H1 (cell line): ENCODE measurements at regions not wholly inside any gene's neighbourhood (a gene's known extent, or its start where the extent isn't known, plus 50 kb on each side); places are given as distances from the start of the nearest gene placed in this dataset.

Source experiments
- CTCF ChIA-PET: fragments of 300-600 bp; sonication (Branson Sonifier 250); formaldehyde crosslinking; loops from one replicate; lab custom pipeline; 2021; ENCODE audit not compliant: partially characterized antibody; lab: Charles Lee
- POLR2A ChIA-PET: fragments of 300-600 bp; sonication (Branson Sonifier 250); formaldehyde crosslinking; loops from one replicate; lab custom pipeline; 2021; ENCODE audit warnings: inconsistent platforms; ENCODE audit not compliant: partially characterized antibody; lab: Charles Lee
- DNase-seq, 2 experiments: peaks; one replicate each; pipeline versions ENCODE4 v3.0.0 to v3.0.0-alpha.2; 2010 to 2022; ENCODE audit warnings: low spot score in 2 of 2, low read depth in 1 of 2, mixed read lengths in 1 of 2
- FAIRE-seq: peaks from 2 replicates; lab custom pipeline; 2011; peaks lifted over from hg19 to GRCh38; lab: Jason Lieb, UNC
- H2AFZ ChIP-seq: 2 replicates; pipeline ENCODE4 v1.8.1; 2012; ENCODE audit warnings: low read length, inconsistent platforms
- H2AK5ac ChIP-seq: 2 replicates; pipeline ENCODE4 v1.6.1; 2013; ENCODE audit warnings: low read depth, low read length
- H2BK120ac ChIP-seq: replicated peaks from 2 replicates; pipeline ENCODE3; 2013; ENCODE audit warnings: low read depth, low read length, inconsistent platforms
- H2BK12ac ChIP-seq: 2 replicates; pipeline ENCODE4 v1.6.1; 2013; ENCODE audit warnings: low read depth, low read length
- H2BK15ac ChIP-seq: 2 replicates; pipeline ENCODE4 v1.6.1; 2013; ENCODE audit warnings: low read length
- H2BK20ac ChIP-seq: 2 replicates; pipeline ENCODE4 v1.6.1; 2013; ENCODE audit warnings: low read length
- H2BK5ac ChIP-seq: 2 replicates; pipeline ENCODE4 v1.6.1; 2013; ENCODE audit warnings: low read depth, low read length
- H3K14ac ChIP-seq: 2 replicates; pipeline ENCODE4 v1.6.1; 2013; ENCODE audit warnings: inconsistent platforms; ENCODE audit not compliant: insufficient read length
- H3K18ac ChIP-seq: 2 replicates; pipeline ENCODE4 v1.6.1; 2013; ENCODE audit warnings: low read length; ENCODE audit errors: extremely low read depth
- H3K23ac ChIP-seq: 2 replicates; pipeline ENCODE4 v1.6.1; 2013; ENCODE audit warnings: inconsistent platforms; ENCODE audit not compliant: insufficient read length
- H3K23me2 ChIP-seq: 2 replicates; pipeline ENCODE4 v1.6.1; 2013; ENCODE audit warnings: low read depth, low read length
- H3K27ac ChIP-seq: 2 replicates; pipeline ENCODE4 v1.6.1; 2011; ENCODE audit warnings: low read depth, low read length, inconsistent platforms
- H3K27me3 ChIP-seq, 4 experiments: replicated peaks in 1 of 4; 1 replicate in 1 of 4; 2 replicates in 3 of 4; pipeline versions ENCODE4 v1.6.1 to v1.8.1; 2011 to 2013; ENCODE audit warnings: low read length in 3 of 4, mild to moderate bottlenecking in 3 of 4, inconsistent platforms in 2 of 4, mixed read lengths in 2 of 4, moderate library complexity in 1 of 4; ENCODE audit not compliant: control insufficient read depth in 3 of 4, insufficient read depth in 3 of 4; ENCODE audit errors: extremely low read depth in 1 of 4
- H3K36me3 ChIP-seq, 4 experiments: 2 replicates each; pipeline versions ENCODE4 v1.6.1 to v1.8.1; 2011 to 2013; ENCODE audit warnings: mild to moderate bottlenecking in 4 of 4, low read length in 3 of 4, moderate library complexity in 2 of 4, control low read depth in 1 of 4, inconsistent platforms in 1 of 4; ENCODE audit not compliant: insufficient read depth in 4 of 4, control insufficient read depth in 2 of 4
- H3K4ac ChIP-seq: replicated peaks from 2 replicates; pipeline ENCODE3; 2013; ENCODE audit warnings: low read length, low read depth, mixed read lengths, inconsistent platforms; ENCODE audit not compliant: insufficient read length
- H3K4me1 ChIP-seq, 4 experiments: replicated peaks in 1 of 4; 1 replicate in 1 of 4; 2 replicates in 3 of 4; pipeline versions ENCODE4 v1.6.1 to v1.8.1; 2011 to 2013; ENCODE audit warnings: low read length in 3 of 4, inconsistent platforms in 2 of 4, mixed read lengths in 1 of 4; ENCODE audit not compliant: insufficient read depth in 4 of 4, control insufficient read depth in 3 of 4
- H3K4me2 ChIP-seq, 2 experiments: 2 replicates each; pipeline versions ENCODE4 v1.6.1 to v1.8.1; 2011 to 2013; ENCODE audit warnings: low read depth in 2 of 2, low read length in 2 of 2, control low read depth in 1 of 2, inconsistent platforms in 1 of 2, mild to moderate bottlenecking in 1 of 2; ENCODE audit not compliant: insufficient read depth in 1 of 2
- H3K4me3 ChIP-seq, 4 experiments: fragments of 200-600, 300-600 bp in 1 of 4; sonication (generic), shearing (Covaris generic), sonication (Bioruptor Twin) in 1 of 4; 2 replicates each; pipeline versions ENCODE4 v1.5.1 to v1.8.1; 2011 to 2016; ENCODE audit warnings: low read length in 4 of 4, low read depth in 3 of 4, control low read depth in 2 of 4, inconsistent platforms in 2 of 4, mild to moderate bottlenecking in 2 of 4, mixed read lengths in 1 of 4, moderate library complexity in 1 of 4; ENCODE audit not compliant: insufficient read depth in 2 of 4; ENCODE audit errors: extremely low read depth in 1 of 4
- H3K56ac ChIP-seq: replicated peaks from 2 replicates; pipeline ENCODE3; 2013; ENCODE audit warnings: low read depth, mild to moderate bottlenecking, mixed read lengths, low read length, inconsistent platforms; ENCODE audit not compliant: insufficient read length
- H3K79me1 ChIP-seq: 2 replicates; pipeline ENCODE4 v1.6.1; 2013; ENCODE audit warnings: low read depth, low read length, control low read depth
- H3K79me2 ChIP-seq, 2 experiments: 2 replicates each; pipeline versions ENCODE4 v1.6.1 to v1.8.1; 2012 to 2013; ENCODE audit warnings: low read length in 2 of 2, mild to moderate bottlenecking in 2 of 2, inconsistent platforms in 1 of 2; ENCODE audit not compliant: insufficient read depth in 2 of 2, control insufficient read depth in 1 of 2
- H3K9ac ChIP-seq, 4 experiments: replicated peaks in 1 of 4; 1 replicate in 1 of 4; 2 replicates in 3 of 4; pipeline versions ENCODE4 v1.6.1 to v1.8.1; 2011 to 2013; ENCODE audit warnings: low read depth in 3 of 4, low read length in 3 of 4, control low read depth in 2 of 4, mild to moderate bottlenecking in 2 of 4, moderate library complexity in 2 of 4, inconsistent platforms in 1 of 4; ENCODE audit errors: extremely low read depth in 1 of 4
- H3K9me3 ChIP-seq, 2 experiments: 2 replicates each; pipeline versions ENCODE4 v1.6.1 to v1.8.1; 2012 to 2013; ENCODE audit warnings: mild to moderate bottlenecking in 2 of 2, moderate library complexity in 2 of 2, control low read depth in 1 of 2, inconsistent platforms in 1 of 2, low read depth in 1 of 2, low read length in 1 of 2, mixed read lengths in 1 of 2; ENCODE audit not compliant: insufficient read depth in 2 of 2
- H4K20me1 ChIP-seq, 2 experiments: replicated peaks in 1 of 2; 2 replicates each; pipeline versions ENCODE3 to v1.8.1; 2011 to 2013; ENCODE audit warnings: inconsistent platforms in 2 of 2, low read length in 2 of 2, mild to moderate bottlenecking in 1 of 2; ENCODE audit not compliant: insufficient read depth in 2 of 2, control insufficient read depth in 1 of 2
- H4K5ac ChIP-seq: 2 replicates; pipeline ENCODE4 v1.6.1; 2013; ENCODE audit warnings: low read length, low read depth, mixed read lengths, inconsistent platforms; ENCODE audit not compliant: insufficient read length
- H4K8ac ChIP-seq: 2 replicates; pipeline ENCODE4 v1.8.0; 2013; ENCODE audit warnings: mild to moderate bottlenecking, moderate library complexity, low read length, inconsistent platforms; ENCODE audit not compliant: insufficient read depth; ENCODE audit errors: extremely low read depth
- H4K91ac ChIP-seq: replicated peaks from 2 replicates; pipeline ENCODE3; 2013; ENCODE audit warnings: low read length, mixed read lengths, inconsistent platforms; ENCODE audit not compliant: insufficient read length
- ASH2L ChIP-seq: fragments of 200-600, 300-600 bp; sonication (generic); IDR thresholded peaks from one replicate; pipeline ENCODE4 v1.7.1; 2017; ENCODE audit warnings: low read length
- BCL11A ChIP-seq, 2 experiments: IDR thresholded peaks; one replicate each; pipeline ENCODE4 v1.6.1; 2011; ENCODE audit warnings: low read depth in 2 of 2, low read length in 2 of 2, mild to moderate bottlenecking in 2 of 2
- CBX5 ChIP-seq: fragments of 300-800, 300-1000 bp; sonication (generic); IDR thresholded peaks from 2 replicates; pipeline ENCODE4 v1.7.1; 2016; ENCODE audit warnings: antibody characterized with exemption, low read length, low read depth
- CHD2 ChIP-seq: IDR thresholded peaks from 2 replicates; pipeline ENCODE4 v1.6.1; 2012; ENCODE audit warnings: low read length, improper control_type of control experiment
- GABPA ChIP-seq: IDR thresholded peaks from 2 replicates; pipeline ENCODE4 v1.6.1; 2011; ENCODE audit warnings: mild to moderate bottlenecking, low read length, moderate library complexity, borderline replicate concordance; ENCODE audit not compliant: insufficient read depth
- JUND ChIP-seq: IDR thresholded peaks from 2 replicates; pipeline ENCODE4 v1.6.1; 2011; ENCODE audit warnings: mild to moderate bottlenecking, improper control_type of control experiment, low read length
- KDM1A ChIP-seq: fragments of 200-600, 300-600 bp; sonication (generic); IDR thresholded peaks from 2 replicates; pipeline ENCODE4 v1.7.1; 2016; ENCODE audit warnings: mild to moderate bottlenecking, low read length, borderline replicate concordance
- SIX5 ChIP-seq: IDR thresholded peaks from 2 replicates; pipeline ENCODE4 v1.6.1; 2011; ENCODE audit warnings: mild to moderate bottlenecking, low read depth, low read length
- SP1 ChIP-seq: IDR thresholded peaks from 2 replicates; pipeline ENCODE4 v1.6.1; 2011; ENCODE audit warnings: low read depth, low read length
- SRF ChIP-seq: IDR thresholded peaks from 2 replicates; pipeline ENCODE4 v1.6.1; 2011; ENCODE audit warnings: mild to moderate bottlenecking, low read depth, low read length, moderate library complexity
- USF2 ChIP-seq: IDR thresholded peaks from 2 replicates; pipeline ENCODE4 v1.6.1; 2011; ENCODE audit warnings: low read length, improper control_type of control experiment
- WGBS, 2 experiments: shearing (Covaris generic) in 1 of 2; methylation state at CpG; one replicate each; pipeline versions ENCODE4 v1.1.6 to v1.1.7; 2013 to 2015; ENCODE audit warnings: low lambda C conversion rate in 2 of 2, mixed read lengths in 2 of 2, inconsistent platforms in 1 of 2, low coverage in 1 of 2, missing lambda C conversion rate in 1 of 2; ENCODE audit not compliant: insufficient replicate concordance in 2 of 2, insufficient coverage in 1 of 2, insufficient read length in 1 of 2; ENCODE audit errors: extremely low coverage in 1 of 2, missing lambda C conversion rate in 1 of 2; 5-methylcytosine and 5-hydroxymethylcytosine counted together

GRCh38 chr13:82822935-82823334 is 1059.3 kb downstream of the SLITRK1 start:
- Histone ChIP-seq H4K8ac (no peak overlapping the region), H3K9ac (no peak overlapping the region), H3K4ac (no peak overlapping the region), H3K27me3 (no peaks in the 10 kb centered on the region), H3K79me1 (no peaks in the 10 kb centered on the region), H3K14ac (no peak overlapping the region), H3K23ac (no peak overlapping the region), H3K23me2 (no peaks in the 10 kb centered on the region), H4K5ac (no peak overlapping the region), H2BK20ac (no peak overlapping the region), H4K91ac (no peak overlapping the region), H2BK5ac (no peak overlapping the region), H2BK15ac (no peak overlapping the region), H3K79me2 (no peaks in the 10 kb centered on the region), H3K56ac (no peak overlapping the region), H2BK120ac (no peak overlapping the region), H3K9me3 (no peaks in the 10 kb centered on the region), H4K20me1 (no peaks in the 10 kb centered on the region), H3K4me1 (no peaks in the 10 kb centered on the region), H2AFZ (no peak overlapping the region), H2BK12ac (no peak overlapping the region), H2AK5ac (no peak overlapping the region), H3K27ac (no peak overlapping the region), H3K4me3 (no peak overlapping the region), H3K36me3 (no peaks in the 10 kb centered on the region), H3K18ac (no peak overlapping the region), H3K4me2 (no peak overlapping the region)
- 98% methylated on average over 10 of the region's 10 CpGs; no CpG with 5 or more reads in 1 of the 2 experiments for WGBS, 2 experiments
- ChIA-PET POLR2A (no interaction called here), CTCF (no interaction called here)
- no peak for FAIRE-seq
- DNase-seq: no peak
- TF ChIP-seq KDM1A (no peak), BCL11A (IDR thresholded peaks at IDR 0.05; ENCODE audit: low read depth in 2 of 2, low read length in 2 of 2) (no peak), SP1 (no peak), ASH2L (no peak), CHD2 (no peak), SIX5 (no peak), CBX5 (no peak), JUND (no peak), SRF (no peak), USF2 (no peak), GABPA (no peak)
